ENCODE measurements at regions not wholly inside any gene's neighbourhood (a gene's known extent, or its start where the extent isn't known, plus 50 kb on each side); places are given as distances from the start of the nearest gene placed in this dataset.

- Histone ChIP-seq H3K9ac (ENCODE audit: low read length) (no peak overlapping the region), H3K9me3 (ENCODE audit: low read length) (no peaks in the 10 kb centered on the region), H3K4me3 (ENCODE audit: low read length) (no peak overlapping the region), H3K36me3 (ENCODE audit: low read depth, low read length) (no peaks in the 10 kb centered on the region), H3K27me3 (ENCODE audit: low read length) (no peaks in the 10 kb centered on the region), H4K20me1 (ENCODE audit: low read length) (no peaks in the 10 kb centered on the region), H3K27ac (ENCODE audit: low read length) (peak overlapping the region; percentile 88), H3K4me2 (ENCODE audit: low read length) (peak overlapping the region; percentile 72; the same call in 1 of the 2 replicates), H3K9me2 (replicated peaks; ENCODE audit: low read length) (0 out of 2 replicates have a peak, but pooled peaks cover 3% of the 10 kb centered on the region), H3K79me2 (ENCODE audit: low read length) (no peaks in the 10 kb centered on the region), H3K4me1 (ENCODE audit: insufficient read depth, low read length) (peaks cover 38% of the 10 kb centered on the region), H2AFZ (ENCODE audit: low read length) (0 out of 2 replicates have a peak overlapping the region, but pooled peaks have one; percentile 5), H3F3A (ENCODE audit: low read length, unreplicated experiment) (peaks cover 9% of the 10 kb centered on the region)
- CTCF ChIA-PET, result no interaction called here
- no peak for DNase-seq
- TF ChIP-seq EZH2phosphoT487 (IDR thresholded peaks at IDR 0.05; ENCODE audit: borderline replicate concordance, low read length), result no peak
- no peak for TF ChIP-seq EZH2 (IDR thresholded peaks at IDR 0.05; ENCODE audit: low read length, unreplicated experiment)
- TF ChIP-seq CTCF (conservative IDR thresholded peaks at IDR 0.05; ENCODE audit: low read depth, low read length), result no peak
- POLR2A ChIA-PET (ENCODE audit: unreplicated experiment), result no interaction called here
- no peak for ATAC-seq
- intact Hi-C loops (cut with micrococcal nuclease), result no loop called here
- BruUV-seq (replicated peaks), result no TSS peak
Measured at GRCh38 chr1:224541072-224541790, 74.9 kb upstream of the CNIH3 start.

GRCh38 chr1:224541901-224542630 lies 74.1 kb upstream of the CNIH3 start:
- Histone ChIP-seq H3K27ac (ENCODE audit: low read length) (peak overlapping the region; percentile 88), H3K9me2 (replicated peaks; ENCODE audit: low read length) (0 out of 2 replicates have a peak, but pooled peaks cover 3% of the 10 kb centered on the region), H3K4me3 (ENCODE audit: low read length) (0 out of 2 replicates have a peak overlapping the region, but pooled peaks have one; percentile 2), H3F3A (ENCODE audit: low read length, unreplicated experiment) (peaks cover 9% of the 10 kb centered on the region), H3K9ac (ENCODE audit: low read length) (peak overlapping the region; percentile 35), H3K36me3 (ENCODE audit: low read depth, low read length) (no peaks in the 10 kb centered on the region), H4K20me1 (ENCODE audit: low read length) (no peaks in the 10 kb centered on the region), H2AFZ (ENCODE audit: low read length) (0 out of 2 replicates have a peak overlapping the region, but pooled peaks have one; percentile 5), H3K9me3 (ENCODE audit: low read length) (no peaks in the 10 kb centered on the region), H3K27me3 (ENCODE audit: low read length) (no peaks in the 10 kb centered on the region), H3K4me2 (ENCODE audit: low read length) (peak overlapping the region; percentile 72), H3K4me1 (ENCODE audit: insufficient read depth, low read length) (peaks cover 38% of the 10 kb centered on the region), H3K79me2 (ENCODE audit: low read length) (no peaks in the 10 kb centered on the region)
- intact Hi-C loops (cut with micrococcal nuclease), result loop anchor here (1.0 to 2.0 kb wide), 3 partner anchors 23 to 44 kb away; no protein-coding TSS in a partner anchor
- BruUV-seq (replicated peaks), result no TSS peak
- no peak for ATAC-seq
- POLR2A ChIA-PET (ENCODE audit: unreplicated experiment), result interaction anchor here (0.6 kb wide), 1 partner anchor 79 kb away, joined by 3 read pairs; no protein-coding TSS in a partner anchor
- TF ChIP-seq CTCF (conservative IDR thresholded peaks at IDR 0.05; ENCODE audit: low read depth, low read length), result no peak
- no peak for TF ChIP-seq EZH2phosphoT487 (IDR thresholded peaks at IDR 0.05; ENCODE audit: borderline replicate concordance, low read length)
- no peak for TF ChIP-seq EZH2 (IDR thresholded peaks at IDR 0.05; ENCODE audit: low read length, unreplicated experiment)
- peak; percentile 68 for DNase-seq
- CTCF ChIA-PET, result interaction anchor here (0.6 kb wide), 1 partner anchor 102 kb away, joined by 3 read pairs; no protein-coding TSS in a partner anchor

Data from PC-3 (cell line).